ENCODE measurements at regions not wholly inside any gene's neighbourhood (a gene's known extent, or its start where the extent isn't known, plus 50 kb on each side); places are given as distances from the start of the nearest gene placed in this dataset.

GRCh38 chr3:13976469-13976868, 96.6 kb upstream of the WNT7A start:
- TF ChIP-seq ZNF274 (IDR thresholded peaks at IDR 0.05; ENCODE audit: low read depth, low read length) (no peak), YY1 (IDR thresholded peaks at IDR 0.05; ENCODE audit: insufficient read depth, insufficient read length) (no peak), SUZ12 (IDR thresholded peaks at IDR 0.05; ENCODE audit: extremely low read depth, insufficient read depth, insufficient read length) (no peak)
